Hematopoietic multipotent progenitor cell treated with erythropoietin and hydrocortisone succinate and interleukin-3 and kit ligand, for 4 days (in vitro differentiated cells): ENCODE measurements at regions not wholly inside any gene's neighbourhood (a gene's known extent, or its start where the extent isn't known, plus 50 kb on each side); places are given as distances from the start of the nearest gene placed in this dataset.

Experiments
- DNase-seq: peaks from one replicate; pipeline ENCODE4 v3.0.0-alpha.2; 2015

- DNase-seq: no peak
These were observed 158.0 kb downstream of the SCP2D1 start for GRCh38 chr20:18971574-18971973.

DNA sequence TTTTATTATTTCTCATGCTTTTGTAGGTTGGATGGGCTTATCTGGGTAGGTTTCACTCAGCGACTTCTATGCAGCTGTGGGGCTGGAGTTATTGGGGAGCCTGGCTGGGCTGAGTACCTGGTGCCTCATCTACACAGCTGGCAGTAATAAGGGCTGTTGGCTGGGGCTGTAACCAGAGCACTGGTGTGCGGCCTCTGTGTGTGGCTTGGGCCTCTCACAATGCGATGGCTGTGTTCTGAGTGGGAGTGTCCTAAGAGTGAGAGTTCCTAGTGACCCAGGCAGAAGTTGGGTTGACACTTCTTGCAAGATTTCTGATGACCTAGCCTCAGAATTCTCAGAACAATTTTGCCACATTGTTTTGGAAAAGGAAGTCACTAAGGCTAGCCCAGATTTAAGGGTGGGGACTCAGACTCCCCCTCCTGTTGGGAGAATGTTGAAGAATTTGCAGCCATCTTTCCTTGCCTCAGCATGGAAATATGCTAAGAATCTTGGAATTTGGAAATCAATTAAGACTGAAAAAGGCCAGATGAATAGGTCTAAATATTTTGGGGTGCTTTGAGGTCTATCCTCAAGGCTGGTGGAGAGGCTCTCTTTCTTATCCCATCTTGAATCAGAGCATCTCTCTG lies 158.8 kb downstream of the SCP2D1 start:
- no peak for DNase-seq

- DNase-seq: no peak
These were observed 160.1 kb downstream of the SCP2D1 start for GRCh38 chr20:18973529-18974173.

GRCh38 chr20:18974660-18975059 lies 161.1 kb downstream of the SCP2D1 start:
- no peak for DNase-seq

- DNase-seq: no peak
These were observed 163.9 kb downstream of the SCP2D1 start for GRCh38 chr20:18977441-18977840.

GRCh38 chr20:18978311-18978710 lies 164.7 kb downstream of the SCP2D1 start:
- peak; percentile 7 for DNase-seq

DNA sequence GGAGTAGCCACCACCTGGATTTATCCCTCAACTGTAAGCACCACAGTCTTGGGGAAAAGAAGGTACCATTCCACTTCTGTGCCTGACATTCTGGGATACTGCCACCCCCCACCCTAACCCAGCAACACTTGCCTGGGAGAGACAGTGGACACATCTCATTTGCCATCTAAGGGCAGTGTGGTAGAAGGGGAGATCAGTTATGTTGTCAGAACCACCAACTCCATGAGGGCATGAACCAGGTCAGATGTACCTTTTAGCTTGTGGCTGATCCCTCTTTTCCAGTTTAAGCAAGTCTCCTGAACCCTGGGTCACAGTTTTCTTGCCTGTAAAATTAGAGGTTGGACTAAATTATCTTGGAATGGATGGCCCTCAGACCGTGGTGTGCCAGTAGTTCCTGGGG lies 165.5 kb downstream of the SCP2D1 start:
- no peak for DNase-seq

- no peak for DNase-seq
These were observed 168.5 kb downstream of the SCP2D1 start for GRCh38 chr20:18981962-18982539.

DNA sequence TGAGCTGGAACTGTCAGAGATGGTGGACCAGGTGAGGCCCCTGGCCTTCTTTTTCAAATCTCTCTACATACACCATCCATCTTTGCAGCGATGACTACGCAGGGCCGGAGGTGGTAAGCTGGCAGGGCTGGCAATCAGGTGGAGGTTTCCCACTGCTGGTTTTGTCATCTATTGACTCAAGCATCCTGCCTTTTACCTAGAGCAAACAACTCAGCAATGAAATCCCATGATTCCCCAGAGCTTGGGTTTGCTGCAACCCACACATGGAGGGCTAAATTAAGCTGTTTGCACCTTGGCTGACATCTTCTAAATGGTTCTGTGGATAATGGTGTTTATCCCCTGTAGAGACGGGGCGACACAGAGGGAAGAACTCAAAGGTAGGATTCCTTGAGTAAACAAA lies 170.2 kb downstream of the SCP2D1 start:
- no peak for DNase-seq

DNA sequence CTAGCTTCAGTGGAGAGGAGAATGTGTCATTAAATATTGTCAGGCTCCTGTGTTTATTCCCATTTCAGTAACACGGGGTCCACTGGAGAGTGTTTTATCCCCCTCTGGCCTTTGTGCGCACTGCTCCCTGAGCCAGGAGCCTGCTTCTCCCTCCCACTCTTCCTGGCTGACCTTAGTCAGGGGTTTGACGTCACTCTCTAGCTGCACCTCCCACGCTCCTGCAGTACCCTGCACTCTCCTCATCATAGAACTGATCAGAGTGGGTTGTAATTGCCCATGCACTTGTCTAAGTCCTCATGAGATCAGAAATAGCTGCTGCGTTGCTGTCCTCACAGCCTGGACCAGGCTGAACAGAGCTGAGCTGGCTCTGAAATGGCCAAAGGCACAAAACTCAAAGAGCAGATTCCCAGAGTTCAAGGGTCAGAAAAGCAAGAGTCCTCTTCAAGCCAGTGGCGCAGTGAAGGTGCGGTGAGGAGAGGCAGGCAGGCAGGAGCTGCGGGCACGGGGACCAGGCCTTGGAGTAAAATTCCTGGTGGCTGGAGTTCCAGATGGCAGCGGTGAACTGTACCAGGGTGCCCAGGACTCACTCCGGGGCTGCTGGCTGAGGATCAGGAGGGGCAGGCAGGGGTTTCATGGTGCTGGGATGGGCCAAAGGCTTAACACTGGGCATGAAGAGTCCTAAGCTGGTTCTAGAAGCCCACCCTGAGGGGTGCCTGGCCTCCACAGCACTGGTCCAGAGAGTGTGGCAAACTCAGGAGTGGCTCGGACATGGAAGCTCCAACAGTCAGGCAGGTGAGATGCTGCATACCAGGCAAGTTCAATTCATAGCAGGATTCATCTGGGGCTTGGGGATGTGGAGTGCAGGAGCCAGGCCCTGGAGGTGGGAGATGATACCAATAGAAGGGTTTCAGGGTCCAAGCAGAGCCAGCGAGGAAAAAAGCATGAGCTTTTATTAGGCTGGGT lies 170.9 kb downstream of the SCP2D1 start:
- no peak for DNase-seq

GRCh38 chr20:18985551-18985950 lies 172.0 kb downstream of the SCP2D1 start:
- no peak for DNase-seq

- DNase-seq: no peak
These were observed 172.7 kb downstream of the SCP2D1 start for GRCh38 chr20:18986146-18986830.

- no peak for DNase-seq
These were observed 173.5 kb downstream of the SCP2D1 start for GRCh38 chr20:18986895-18987580.

DNA sequence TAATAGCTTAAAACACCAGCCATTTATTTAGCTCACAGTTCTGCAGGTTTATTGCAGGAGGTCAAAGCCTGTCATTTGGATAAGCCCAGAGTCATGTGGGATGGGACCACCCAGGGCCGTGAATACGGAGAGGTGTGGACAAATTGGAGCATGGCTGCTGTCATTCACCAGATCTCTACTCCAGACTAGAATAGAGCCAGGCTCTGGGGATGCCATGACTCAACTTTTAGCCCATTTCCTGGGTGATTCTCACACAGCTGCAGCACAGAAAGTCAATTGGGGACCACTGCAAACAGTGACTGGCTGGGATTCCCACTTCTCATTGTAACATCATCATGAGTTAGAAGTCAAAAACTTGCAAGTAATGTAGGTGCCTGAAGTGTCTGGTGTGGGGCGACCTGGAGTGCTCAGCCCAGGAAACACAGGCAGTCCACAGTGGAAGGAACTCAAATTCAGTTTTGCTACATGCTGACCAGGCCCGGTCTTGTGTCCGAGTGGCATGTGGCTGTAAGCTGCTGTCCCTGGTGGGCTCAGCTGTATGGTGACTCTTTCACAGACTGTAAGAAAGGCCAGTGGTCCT lies 174.3 kb downstream of the SCP2D1 start:
- no peak for DNase-seq

DNA sequence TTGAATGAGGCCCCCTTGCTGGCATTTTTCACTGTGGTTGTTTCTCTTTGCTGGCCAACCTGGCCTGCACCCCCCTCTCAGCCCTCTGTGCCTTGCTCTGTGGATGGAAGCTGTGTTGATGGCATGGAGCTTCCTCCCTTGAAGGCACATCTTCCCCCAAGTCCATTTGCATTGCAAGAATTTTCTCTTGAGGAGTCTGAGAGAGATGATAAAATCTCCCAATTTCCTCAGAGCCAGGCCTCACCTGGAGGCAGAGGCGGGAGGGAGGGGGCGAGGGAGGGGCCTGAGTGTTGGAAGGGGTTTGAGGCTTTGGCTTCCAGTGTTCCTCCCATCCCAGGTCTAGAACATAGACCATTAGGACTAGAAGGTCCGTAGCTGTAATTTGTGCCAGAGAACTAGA lies 175.1 kb downstream of the SCP2D1 start:
- no peak for DNase-seq

GRCh38 chr20:18989736-18990474 lies 176.3 kb downstream of the SCP2D1 start:
- DNase-seq: no peak

DNA sequence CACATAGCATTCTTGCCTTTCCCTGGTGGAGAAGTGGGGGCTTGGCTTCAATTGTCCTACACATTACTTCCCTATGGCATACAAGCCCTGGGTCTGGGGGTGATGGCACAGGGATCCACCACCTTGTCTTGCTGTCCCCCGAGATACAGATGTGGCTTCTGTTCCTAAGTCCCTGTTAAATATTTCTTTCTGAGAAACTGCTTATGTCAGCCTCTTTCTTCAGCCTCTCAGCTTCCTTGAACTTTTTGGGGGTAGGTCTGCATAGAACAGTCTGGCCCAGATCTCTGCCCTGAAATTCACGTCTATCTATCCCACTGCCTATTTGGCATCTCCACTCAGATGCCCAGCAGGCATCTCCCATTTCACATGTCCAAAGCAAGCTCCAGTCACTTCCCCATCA lies 177.4 kb downstream of the SCP2D1 start:
- no peak for DNase-seq

GRCh38 chr20:18992418-18992817 lies 178.8 kb downstream of the SCP2D1 start:
- peak; percentile 9 for DNase-seq

GRCh38 chr20:18995455-18995854 lies 181.9 kb downstream of the SCP2D1 start:
- no peak for DNase-seq

DNA sequence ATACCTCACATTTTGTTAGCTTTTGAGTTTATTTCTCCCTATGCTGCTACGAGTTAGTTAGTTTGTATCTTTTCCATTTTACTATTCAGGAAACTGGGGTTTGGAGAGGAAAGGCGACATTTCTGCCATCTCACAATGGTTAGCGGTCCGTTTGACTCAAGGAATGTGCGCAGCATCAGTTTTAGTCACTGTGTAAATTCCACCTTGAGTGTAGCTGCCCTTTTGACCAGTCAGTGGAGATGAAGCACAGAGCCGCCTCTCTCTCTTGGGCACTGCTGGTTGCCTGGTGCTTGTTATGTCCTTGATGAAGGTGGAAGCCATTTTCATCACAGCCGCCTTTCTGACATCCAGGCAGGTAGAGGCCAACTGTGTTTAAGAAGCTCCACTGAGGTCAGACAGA lies 185.5 kb downstream of the SCP2D1 start:
- DNase-seq: no peak

GRCh38 chr20:19000078-19000477 lies 186.5 kb downstream of the SCP2D1 start:
- no peak for DNase-seq
